Transverse colon (tissue), 4 donors: ENCODE measurements at regions not wholly inside any gene's neighbourhood (a gene's known extent, or its start where the extent isn't known, plus 50 kb on each side); places are given as distances from the start of the nearest gene placed in this dataset.

Source experiments
- CTCF ChIP-seq, 5 experiments: fragments of 200-600 bp in 3 of 5; fragments of 450-650 bp in 2 of 5; sonication (generic) in 3 of 5; IDR thresholded peaks; 1 replicate in 2 of 5; 2 replicates in 3 of 5; pipeline ENCODE4 v1.5.1; 2016 to 2017; ENCODE audit warnings: antibody characterized with exemption in 5 of 5, inconsistent platforms in 3 of 5, mild to moderate bottlenecking in 2 of 5, moderate library complexity in 1 of 5
- POLR2A ChIP-seq: fragments of 450-650 bp; IDR thresholded peaks from one replicate; pipeline ENCODE4 v1.6.1; 2016; ENCODE audit warnings: antibody characterized with exemption, mild to moderate bottlenecking, moderate library complexity
- POLR2AphosphoS5 ChIP-seq, 3 donors: sonication (generic); formaldehyde crosslinking; IDR thresholded peaks; one replicate each; pipeline ENCODE4 v1.6.1; 2016; ENCODE audit warnings: antibody characterized with exemption in 3 of 3

GRCh38 chr2:226295123-226295522 is 504.5 kb downstream of the IRS1 start:
- no peak for TF ChIP-seq CTCF (IDR thresholded peaks at IDR 0.05)
- TF ChIP-seq POLR2A, result no peak
- TF ChIP-seq POLR2AphosphoS5 (IDR thresholded peaks at IDR 0.05), result no peak
